SH-SY5Y (cell line): ENCODE measurements at regions not wholly inside any gene's neighbourhood (a gene's known extent, or its start where the extent isn't known, plus 50 kb on each side); places are given as distances from the start of the nearest gene placed in this dataset.

Experiments
- GATA2 ChIP-seq: IDR thresholded peaks from 2 replicates; pipeline ENCODE4 v1.6.1; 2011; ENCODE audit warnings: mild to moderate bottlenecking, low read depth, low read length
- GATA3 ChIP-seq: IDR thresholded peaks from 2 replicates; pipeline ENCODE4 v1.6.1; 2011; ENCODE audit warnings: low read depth, mild to moderate bottlenecking, low read length, moderate library complexity

GRCh38 chr1:238364214-238364892 is 473.6 kb upstream of the ZP4 start:
- TF ChIP-seq GATA3, result peak; percentile 61
- TF ChIP-seq GATA2, result no peak
